Thoracic aorta (tissue), 2 donors: ENCODE measurements at regions not wholly inside any gene's neighbourhood (a gene's known extent, or its start where the extent isn't known, plus 50 kb on each side); places are given as distances from the start of the nearest gene placed in this dataset.

ENCODE experiments used
- ATAC-seq: fragments of 150-250 bp; one replicate; pipeline ENCODE4 v1.8.0; 2017; ENCODE audit warnings: low read depth; ENCODE audit not compliant: insufficient number of reproducible peaks, low FRiP score
- DNase-seq: peaks from one replicate; pipeline ENCODE4 v3.0.0-alpha.2; 2020; ENCODE audit warnings: low spot score
- H3K27ac ChIP-seq, 2 donors: fragments of 200-600 bp; sonication (generic); 1 replicate in 1 of 2; 2 replicates in 1 of 2; pipeline ENCODE4 v1.5.1; 2016; ENCODE audit warnings: mild to moderate bottlenecking in 2 of 2, moderate library complexity in 2 of 2
- H3K27me3 ChIP-seq: fragments of 200-600 bp; sonication (generic); replicated peaks from 2 replicates; pipeline ENCODE4 v1.6.0; 2016; ENCODE audit warnings: mild to moderate bottlenecking; ENCODE audit not compliant: insufficient read depth
- H3K36me3 ChIP-seq: fragments of 200-600 bp; sonication (generic); one replicate; pipeline ENCODE4 v1.5.1; 2016
- H3K4me1 ChIP-seq, 2 donors: fragments of 200-600 bp; sonication (generic); 1 replicate in 1 of 2; 2 replicates in 1 of 2; pipeline versions ENCODE4 v1.5.1 to v1.6.0; 2016; ENCODE audit warnings: low read depth in 2 of 2, mild to moderate bottlenecking in 1 of 2; ENCODE audit not compliant: control insufficient read depth in 1 of 2
- H3K4me3 ChIP-seq: fragments of 200-600 bp; sonication (generic); 2 replicates; pipeline ENCODE4 v1.5.1; 2016; ENCODE audit warnings: mild to moderate bottlenecking
- H3K9me3 ChIP-seq: fragments of 200-600 bp; sonication (generic); 2 replicates; pipeline ENCODE4 v1.5.1; 2016
- TF ChIP-seq, protein P1 (sequence below): fragments of 200-600 bp; sonication (generic); IDR thresholded peaks from one replicate; pipeline ENCODE4 v1.5.1; 2019; ENCODE audit warnings: antibody characterized with exemption

GRCh38 chr3:98980915-98981596 lies 79.6 kb upstream of the DCBLD2 start:
- Histone ChIP-seq H3K4me1 (peaks cover 0 to 5% of the 10 kb centered on the region in 2 donors), H3K27me3 (no peaks in the 10 kb centered on the region), H3K27ac (no peak overlapping the region), H3K36me3 (no peaks in the 10 kb centered on the region), H3K4me3 (no peak overlapping the region), H3K9me3 (no peaks in the 10 kb centered on the region)
- DNase-seq, result no peak
- no peak for ATAC-seq
- TF ChIP-seq, protein P1, sequence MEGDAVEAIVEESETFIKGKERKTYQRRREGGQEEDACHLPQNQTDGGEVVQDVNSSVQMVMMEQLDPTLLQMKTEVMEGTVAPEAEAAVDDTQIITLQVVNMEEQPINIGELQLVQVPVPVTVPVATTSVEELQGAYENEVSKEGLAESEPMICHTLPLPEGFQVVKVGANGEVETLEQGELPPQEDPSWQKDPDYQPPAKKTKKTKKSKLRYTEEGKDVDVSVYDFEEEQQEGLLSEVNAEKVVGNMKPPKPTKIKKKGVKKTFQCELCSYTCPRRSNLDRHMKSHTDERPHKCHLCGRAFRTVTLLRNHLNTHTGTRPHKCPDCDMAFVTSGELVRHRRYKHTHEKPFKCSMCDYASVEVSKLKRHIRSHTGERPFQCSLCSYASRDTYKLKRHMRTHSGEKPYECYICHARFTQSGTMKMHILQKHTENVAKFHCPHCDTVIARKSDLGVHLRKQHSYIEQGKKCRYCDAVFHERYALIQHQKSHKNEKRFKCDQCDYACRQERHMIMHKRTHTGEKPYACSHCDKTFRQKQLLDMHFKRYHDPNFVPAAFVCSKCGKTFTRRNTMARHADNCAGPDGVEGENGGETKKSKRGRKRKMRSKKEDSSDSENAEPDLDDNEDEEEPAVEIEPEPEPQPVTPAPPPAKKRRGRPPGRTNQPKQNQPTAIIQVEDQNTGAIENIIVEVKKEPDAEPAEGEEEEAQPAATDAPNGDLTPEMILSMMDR, result no peak

GRCh38 chr3:98979296-98979695 lies 77.8 kb upstream of the DCBLD2 start:
- Histone ChIP-seq H3K9me3 (no peaks in the 10 kb centered on the region), H3K4me1 (no peaks in the 10 kb centered on the region), H3K27me3 (no peaks in the 10 kb centered on the region), H3K4me3 (no peak overlapping the region), H3K27ac (no peak overlapping the region), H3K36me3 (no peaks in the 10 kb centered on the region)
- ATAC-seq, result no peak
- no peak for DNase-seq
- TF ChIP-seq, protein P1, result no peak

DNA sequence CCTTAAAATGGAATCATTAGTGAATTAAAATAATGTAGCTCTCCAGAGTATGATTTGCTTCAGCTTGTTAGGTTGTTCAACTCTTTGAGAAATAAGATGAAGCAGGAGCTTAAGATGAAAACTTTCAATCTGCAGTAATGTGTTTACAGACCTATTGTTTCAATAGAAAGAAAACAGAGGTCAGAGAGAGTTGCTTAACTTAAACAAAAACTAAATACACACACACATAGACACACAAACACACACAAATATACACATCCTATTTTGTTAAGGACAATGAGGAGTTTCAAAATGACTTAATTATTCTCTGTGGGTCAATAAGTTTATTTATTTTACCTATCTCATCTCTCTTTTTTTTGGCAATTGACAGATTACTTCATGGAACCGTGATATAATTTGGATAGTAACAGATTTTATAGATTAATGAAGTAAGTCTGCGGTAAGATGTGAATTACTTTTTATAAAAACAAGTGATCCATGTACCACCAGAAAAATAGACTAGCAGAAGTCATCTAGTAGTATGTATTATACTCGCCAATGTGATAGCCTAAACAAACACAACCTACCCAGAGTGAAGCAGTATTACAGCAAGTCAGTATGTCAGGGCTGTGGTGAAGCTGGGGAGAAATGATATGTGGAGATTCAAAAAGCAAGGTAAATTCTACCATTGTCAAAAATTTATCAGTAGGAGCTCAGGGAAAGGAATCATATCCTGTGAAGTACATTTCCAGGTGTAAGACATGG lies 76.7 kb upstream of the DCBLD2 start:
- no peak for ATAC-seq
- TF ChIP-seq, protein P1, result no peak

DNA sequence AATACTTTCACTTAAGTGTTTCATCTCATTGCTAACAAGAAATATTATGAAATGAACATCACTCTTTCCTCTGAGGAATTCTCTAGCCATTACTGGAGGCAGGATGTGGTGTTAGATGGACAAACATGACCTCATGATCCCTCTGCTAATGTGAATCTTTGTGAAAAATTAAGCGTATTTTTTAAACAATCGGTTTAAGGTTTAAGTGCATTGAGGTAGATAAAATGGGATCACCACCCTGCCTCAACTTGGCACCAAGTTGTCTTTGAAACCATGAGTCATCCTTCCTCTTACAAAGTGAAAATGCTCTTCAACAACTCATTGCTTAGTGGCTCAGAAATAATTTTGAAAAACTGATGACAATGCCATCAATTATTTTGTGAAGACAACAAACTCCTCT lies 76.0 kb upstream of the DCBLD2 start:
- H3K27ac ChIP-seq, result no peak overlapping the region
- TF ChIP-seq, protein P1, result no peak

More for the DNA sequence above, 76.7 kb upstream of the DCBLD2 start:
- DNase-seq, result no peak
- Histone ChIP-seq H3K4me3 (no peak overlapping the region), H3K9me3 (no peaks in the 10 kb centered on the region), H3K4me1 (no peaks in the 10 kb centered on the region), H3K36me3 (no peaks in the 10 kb centered on the region), H3K27me3 (no peaks in the 10 kb centered on the region), H3K27ac (no peak overlapping the region)

GRCh38 chr3:98974442-98974841 lies 72.9 kb upstream of the DCBLD2 start:
- no peak overlapping the region for H3K4me3 ChIP-seq
- no peaks in the 10 kb centered on the region for H3K9me3 ChIP-seq
- no peak overlapping the region for H3K27ac ChIP-seq
- H3K27me3 ChIP-seq, result no peaks in the 10 kb centered on the region
- no peak for ATAC-seq
- no peaks in the 10 kb centered on the region for H3K36me3 ChIP-seq
- TF ChIP-seq, protein P1, result no peak
- DNase-seq, result no peak
- peaks cover 0 to 5% of the 10 kb centered on the region in 2 donors for H3K4me1 ChIP-seq

More for the DNA sequence above, 76.0 kb upstream of the DCBLD2 start:
- Histone ChIP-seq H3K27me3 (no peaks in the 10 kb centered on the region), H3K4me3 (no peak overlapping the region), H3K36me3 (no peaks in the 10 kb centered on the region), H3K4me1 (no peaks in the 10 kb centered on the region), H3K9me3 (no peaks in the 10 kb centered on the region)
- ATAC-seq (no peak), DNase-seq (no peak)
